Right lobe of liver (tissue), 4 donors: ENCODE measurements at regions not wholly inside any gene's neighbourhood (a gene's known extent, or its start where the extent isn't known, plus 50 kb on each side); places are given as distances from the start of the nearest gene placed in this dataset.

Source experiments
- POLR2A ChIP-seq: fragments of 450-650 bp; IDR thresholded peaks from one replicate; pipeline ENCODE4 v1.6.1; 2017; ENCODE audit warnings: antibody characterized with exemption, mild to moderate bottlenecking
- TF ChIP-seq, protein P1 (sequence below), 4 donors: fragments of 200-600 bp in 3 of 4; fragments of 450-650 bp in 1 of 4; IDR thresholded peaks; one replicate each; pipeline versions ENCODE4 v1.5.1 to v1.8.0; 2016 to 2022; ENCODE audit warnings: antibody characterized with exemption in 4 of 4, mild to moderate bottlenecking in 2 of 4
- donor health status: DM: no; HTN: no; CAD: no.
- donor health status: DM: no; HTN: no; CAD: no.
- donor health status: DM: no; HTN: yes; CAD: no.

DNA sequence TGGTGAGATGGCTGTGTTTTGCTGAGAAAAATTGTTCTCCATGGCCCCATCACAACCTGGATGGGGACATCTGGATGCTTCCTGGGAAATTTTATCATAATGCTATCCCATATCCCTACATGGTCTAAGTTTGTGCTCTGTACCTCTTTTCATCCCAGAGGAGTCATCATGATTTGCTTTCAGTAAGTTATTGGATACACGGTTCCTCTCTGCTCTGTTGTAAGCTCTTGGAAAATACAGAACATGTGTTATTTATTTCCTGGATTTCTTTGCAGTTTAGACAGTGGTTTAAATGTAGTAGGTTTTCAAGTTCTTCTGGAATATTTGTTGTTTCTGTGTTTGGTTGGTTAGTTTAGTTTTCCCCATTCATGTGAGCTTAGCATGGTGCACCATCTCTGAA is 129.2 kb upstream of the ECI2 start:
- TF ChIP-seq, protein P1, sequence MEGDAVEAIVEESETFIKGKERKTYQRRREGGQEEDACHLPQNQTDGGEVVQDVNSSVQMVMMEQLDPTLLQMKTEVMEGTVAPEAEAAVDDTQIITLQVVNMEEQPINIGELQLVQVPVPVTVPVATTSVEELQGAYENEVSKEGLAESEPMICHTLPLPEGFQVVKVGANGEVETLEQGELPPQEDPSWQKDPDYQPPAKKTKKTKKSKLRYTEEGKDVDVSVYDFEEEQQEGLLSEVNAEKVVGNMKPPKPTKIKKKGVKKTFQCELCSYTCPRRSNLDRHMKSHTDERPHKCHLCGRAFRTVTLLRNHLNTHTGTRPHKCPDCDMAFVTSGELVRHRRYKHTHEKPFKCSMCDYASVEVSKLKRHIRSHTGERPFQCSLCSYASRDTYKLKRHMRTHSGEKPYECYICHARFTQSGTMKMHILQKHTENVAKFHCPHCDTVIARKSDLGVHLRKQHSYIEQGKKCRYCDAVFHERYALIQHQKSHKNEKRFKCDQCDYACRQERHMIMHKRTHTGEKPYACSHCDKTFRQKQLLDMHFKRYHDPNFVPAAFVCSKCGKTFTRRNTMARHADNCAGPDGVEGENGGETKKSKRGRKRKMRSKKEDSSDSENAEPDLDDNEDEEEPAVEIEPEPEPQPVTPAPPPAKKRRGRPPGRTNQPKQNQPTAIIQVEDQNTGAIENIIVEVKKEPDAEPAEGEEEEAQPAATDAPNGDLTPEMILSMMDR (IDR thresholded peaks at IDR 0.05): no peak
- TF ChIP-seq POLR2A: no peak
